ENCODE measurements at regions not wholly inside any gene's neighbourhood (a gene's known extent, or its start where the extent isn't known, plus 50 kb on each side); places are given as distances from the start of the nearest gene placed in this dataset.
"Not testable (repeated sequence)": the region's sequence is repeated elsewhere in the genome, so short reads cannot be mapped to it uniquely, and the experiment has no call there.

DNA sequence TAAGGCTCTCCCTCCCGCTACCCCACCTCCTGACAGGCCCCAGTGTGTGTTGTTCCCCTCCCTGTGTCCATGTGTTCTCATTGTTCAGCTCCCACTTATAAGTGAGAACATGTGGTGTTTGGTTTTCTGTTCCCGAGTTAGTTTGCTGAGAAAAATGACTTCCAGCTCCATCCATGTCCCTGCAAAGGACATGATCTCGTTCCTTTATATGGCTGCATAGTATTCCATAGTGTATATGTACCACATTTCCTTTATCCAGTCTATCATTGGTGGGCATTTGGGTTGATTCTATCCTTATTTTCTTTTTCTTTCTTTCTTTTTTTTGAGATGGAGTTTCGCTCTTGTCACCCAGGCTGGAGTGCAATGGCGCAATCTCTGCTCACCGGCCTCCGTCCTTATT is 57.8 kb upstream of the RASSF3 start:
- H3K27ac ChIP-seq; H3K36me3 ChIP-seq; H3K9me3 ChIP-seq; H3K27me3 ChIP-seq; intact Hi-C loops (cut with DNase I; ENCODE audit: low total_unique reads); H3K4me1 ChIP-seq; DNase-seq; H3K4me3 ChIP-seq: not testable (repeated sequence)

DNA sequence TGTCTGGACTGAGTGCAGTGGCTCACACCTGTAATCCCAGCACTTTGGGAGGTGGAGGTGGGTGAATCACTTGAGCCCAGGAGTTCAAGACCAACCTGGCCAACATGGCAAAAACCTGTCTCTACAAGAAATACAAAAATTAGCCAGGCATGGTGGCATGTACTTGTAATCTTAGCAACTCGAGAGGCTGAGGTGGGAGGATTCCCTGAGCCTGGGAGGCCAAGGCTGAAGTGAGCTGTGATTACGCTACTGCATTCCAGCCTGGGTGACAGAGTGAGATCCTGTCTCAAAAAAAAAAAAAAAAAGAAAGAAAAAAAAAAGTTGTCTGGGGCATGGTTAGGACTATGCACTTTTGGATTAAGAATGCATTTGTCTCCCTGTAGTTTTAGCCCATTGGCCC is 56.6 kb upstream of the RASSF3 start:
- H3K4me1 ChIP-seq; DNase-seq; intact Hi-C loops (cut with DNase I; ENCODE audit: low total_unique reads); H3K27me3 ChIP-seq; H3K9me3 ChIP-seq; H3K27ac ChIP-seq; H3K4me3 ChIP-seq; H3K36me3 ChIP-seq: not testable (repeated sequence)

DNA sequence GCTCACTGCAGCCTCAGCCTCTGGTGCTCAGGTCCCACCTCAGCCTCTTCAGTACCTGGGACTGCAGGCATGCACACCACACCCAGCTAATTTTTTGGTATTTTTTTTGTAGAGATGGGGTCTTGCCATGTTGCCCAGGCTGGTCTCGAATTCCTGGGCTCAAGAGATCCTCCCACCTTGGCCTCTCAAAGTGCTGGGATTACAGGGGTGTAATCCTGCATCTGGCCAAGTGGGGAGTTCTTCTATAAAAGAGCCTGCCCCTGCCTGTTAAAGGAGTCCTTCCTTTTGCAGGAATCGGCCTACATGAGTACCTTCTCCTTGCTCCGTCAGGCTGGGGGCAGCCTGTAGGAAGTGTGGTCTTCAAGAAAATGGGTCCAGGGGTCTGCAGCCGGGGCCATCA is 54.1 kb upstream of the RASSF3 start:
- peaks cover 0 to 4% (median 0%) of the 10 kb centered on the region in 4 donors for H3K4me1 ChIP-seq
- H3K27ac ChIP-seq, result no peak overlapping the region
- no peaks in the 10 kb centered on the region for H3K27me3 ChIP-seq
- TF ChIP-seq, protein P1, sequence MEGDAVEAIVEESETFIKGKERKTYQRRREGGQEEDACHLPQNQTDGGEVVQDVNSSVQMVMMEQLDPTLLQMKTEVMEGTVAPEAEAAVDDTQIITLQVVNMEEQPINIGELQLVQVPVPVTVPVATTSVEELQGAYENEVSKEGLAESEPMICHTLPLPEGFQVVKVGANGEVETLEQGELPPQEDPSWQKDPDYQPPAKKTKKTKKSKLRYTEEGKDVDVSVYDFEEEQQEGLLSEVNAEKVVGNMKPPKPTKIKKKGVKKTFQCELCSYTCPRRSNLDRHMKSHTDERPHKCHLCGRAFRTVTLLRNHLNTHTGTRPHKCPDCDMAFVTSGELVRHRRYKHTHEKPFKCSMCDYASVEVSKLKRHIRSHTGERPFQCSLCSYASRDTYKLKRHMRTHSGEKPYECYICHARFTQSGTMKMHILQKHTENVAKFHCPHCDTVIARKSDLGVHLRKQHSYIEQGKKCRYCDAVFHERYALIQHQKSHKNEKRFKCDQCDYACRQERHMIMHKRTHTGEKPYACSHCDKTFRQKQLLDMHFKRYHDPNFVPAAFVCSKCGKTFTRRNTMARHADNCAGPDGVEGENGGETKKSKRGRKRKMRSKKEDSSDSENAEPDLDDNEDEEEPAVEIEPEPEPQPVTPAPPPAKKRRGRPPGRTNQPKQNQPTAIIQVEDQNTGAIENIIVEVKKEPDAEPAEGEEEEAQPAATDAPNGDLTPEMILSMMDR (IDR thresholded peaks at IDR 0.05), result no peak
- H3K4me3 ChIP-seq, result no peak overlapping the region
- DNase-seq, result no peak
- no peaks in the 10 kb centered on the region for H3K9me3 ChIP-seq
- intact Hi-C loops (cut with DNase I; ENCODE audit: low total_unique reads), result loop anchor here (5.0 kb wide), 1 partner anchor 41 kb away; no protein-coding TSS in a partner anchor
- no peaks in the 10 kb centered on the region for H3K36me3 ChIP-seq

DNA sequence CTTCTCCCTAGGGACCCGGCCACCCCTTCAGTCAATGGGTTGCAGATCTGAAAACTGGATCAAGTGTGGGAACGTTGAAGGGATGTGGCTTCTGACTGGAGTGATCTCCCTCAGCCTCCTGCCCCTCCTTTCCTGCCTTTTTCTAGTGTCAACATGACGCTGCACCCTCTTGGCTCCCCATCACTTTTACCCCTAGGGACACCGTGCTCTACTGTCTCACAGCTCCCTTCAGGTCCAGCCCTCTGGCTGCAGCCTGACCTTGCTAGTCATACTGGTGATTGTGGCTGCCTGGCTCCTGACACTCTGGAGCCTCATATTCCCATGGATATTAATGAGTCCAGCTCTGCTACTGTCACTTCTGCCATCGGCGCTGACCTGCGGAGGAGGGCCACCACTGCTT is 51.5 kb upstream of the RASSF3 start:
- Histone ChIP-seq H3K9me3 (no peaks in the 10 kb centered on the region), H3K4me1 (peaks cover 0 to 6% (median 0%) of the 10 kb centered on the region in 4 donors), H3K4me3 (no peak overlapping the region), H3K36me3 (no peaks in the 10 kb centered on the region), H3K27ac (no peak overlapping the region), H3K27me3 (no peaks in the 10 kb centered on the region)
- TF ChIP-seq, protein P1 (IDR thresholded peaks at IDR 0.05), result no peak
- intact Hi-C loops (cut with DNase I; ENCODE audit: low total_unique reads), result loop anchor here (5.0 kb wide), 1 partner anchor 39 kb away; no protein-coding TSS in a partner anchor
- no peak for DNase-seq

DNA sequence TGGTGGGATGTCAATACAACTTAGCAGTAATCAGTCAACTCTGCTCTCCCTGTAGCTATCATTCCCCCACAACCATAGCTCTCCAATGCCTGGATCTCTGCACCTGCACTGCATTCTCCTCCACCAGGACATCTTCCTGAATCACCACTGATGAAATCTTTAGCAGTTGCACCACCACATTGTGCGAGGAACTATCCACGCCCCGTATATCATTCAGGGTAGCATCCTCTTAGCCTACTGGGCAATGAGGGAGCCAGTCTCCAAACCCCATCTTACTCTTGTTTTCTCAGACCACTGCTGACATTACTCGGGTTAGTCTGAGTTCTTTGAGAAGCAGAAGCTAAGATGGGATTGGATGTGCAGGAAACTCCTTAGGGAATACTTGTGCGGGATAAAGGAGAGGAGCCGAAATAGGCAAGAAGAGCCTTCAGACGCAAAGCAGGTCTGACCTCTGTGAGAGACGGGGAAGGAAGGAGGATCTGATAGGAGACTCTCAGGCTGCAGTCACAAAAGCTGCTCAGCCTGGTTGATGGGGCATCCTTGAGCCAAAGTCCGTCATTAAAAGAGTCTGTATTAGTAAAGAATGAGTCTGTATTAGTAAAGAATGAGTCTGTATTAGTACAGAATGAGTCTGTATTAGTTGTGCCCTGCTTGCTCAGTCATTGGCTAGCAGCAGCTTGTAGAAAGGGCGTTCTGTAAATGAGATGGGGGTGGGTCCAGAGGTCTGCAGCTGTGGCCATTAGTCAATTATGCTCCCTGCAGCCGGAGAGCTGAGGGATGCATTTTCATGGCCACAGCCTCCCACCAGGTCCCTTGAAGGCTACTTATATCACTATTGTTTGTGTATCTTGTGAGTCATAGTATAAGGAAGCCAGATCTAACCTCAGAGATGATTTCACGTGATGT is 49.6 kb upstream of the RASSF3 start:
- DNase-seq, result no peak
- Histone ChIP-seq H3K4me1 (peaks cover 0 to 6% (median 0%) of the 10 kb centered on the region in 4 donors), H3K36me3 (no peaks in the 10 kb centered on the region), H3K4me3 (no peak overlapping the region), H3K27me3 (no peaks in the 10 kb centered on the region), H3K9me3 (no peaks in the 10 kb centered on the region), H3K27ac (no peak overlapping the region)
- TF ChIP-seq, protein P1 (IDR thresholded peaks at IDR 0.05), result no peak
- intact Hi-C loops (cut with DNase I; ENCODE audit: low total_unique reads), result no loop called here
